Stomach (tissue), 8 donors: ENCODE measurements at regions not wholly inside any gene's neighbourhood (a gene's known extent, or its start where the extent isn't known, plus 50 kb on each side); places are given as distances from the start of the nearest gene placed in this dataset.
A peak's percentile ranks its signal among the peaks of the same experiment; 100 is the strongest.

Source experiments
- DNase-seq, 2 donors: peaks; one replicate each; pipeline versions ENCODE4 v3.0.0 to v3.0.0-alpha.2; 2013 to 2019
- H3K27ac ChIP-seq, 5 donors: fragments of 200-600 bp in 4 of 5; sonication (generic) in 4 of 5; one replicate each; pipeline ENCODE4 v1.5.1; 2013 to 2019; ENCODE audit warnings: mild to moderate bottlenecking in 1 of 5, moderate library complexity in 1 of 5
- H3K27me3 ChIP-seq, 3 donors: fragments of 200-600 bp; sonication (generic); one replicate each; pipeline ENCODE4 v1.5.1; 2017 to 2019; ENCODE audit warnings: mixed run types in 1 of 3
- H3K36me3 ChIP-seq, 4 donors: fragments of 200-600 bp; sonication (generic); 1 replicate in 3 of 4; 2 replicates in 1 of 4; pipeline ENCODE4 v1.5.1; 2016 to 2019
- H3K4me1 ChIP-seq, 4 donors: fragments of 200-600 bp; sonication (generic); one replicate each; pipeline ENCODE4 v1.5.1; 2016 to 2019
- H3K4me3 ChIP-seq, 4 donors: fragments of 200-600 bp; sonication (generic) in 3 of 4; one replicate each; pipeline ENCODE4 v1.5.1; 2016 to 2019; ENCODE audit warnings: mild to moderate bottlenecking in 1 of 4
- H3K9me3 ChIP-seq, 4 donors: fragments of 200-600 bp; sonication (generic); one replicate each; pipeline ENCODE4 v1.5.1; 2016 to 2019
- CTCF ChIP-seq, 7 experiments: fragments of 450-650 bp in 4 of 7; fragments of 200-600 bp in 3 of 7; sonication (generic) in 3 of 7; IDR thresholded peaks; one replicate each; pipeline ENCODE4 v1.5.1; 2016 to 2019; ENCODE audit warnings: antibody characterized with exemption in 7 of 7, control low read depth in 2 of 7, mild to moderate bottlenecking in 1 of 7
- EP300 ChIP-seq: sonication (generic); formaldehyde crosslinking; IDR thresholded peaks from one replicate; pipeline ENCODE4 v1.6.1; 2017; ENCODE audit warnings: antibody characterized with exemption
- POLR2A ChIP-seq, 4 donors: fragments of 450-650 bp; IDR thresholded peaks; one replicate each; pipeline ENCODE4 v1.6.1; 2016; ENCODE audit warnings: antibody characterized with exemption in 4 of 4, control low read depth in 2 of 4, mild to moderate bottlenecking in 1 of 4, moderate library complexity in 1 of 4
- POLR2AphosphoS5 ChIP-seq, 3 donors: sonication (generic); formaldehyde crosslinking; IDR thresholded peaks; one replicate each; pipeline ENCODE4 v1.6.1; 2016; ENCODE audit warnings: antibody characterized with exemption in 3 of 3
- WGBS, 5 donors: extraction: QIAGEN DNeasy Blood & Tissue Kit in 3 of 5; methylation state at CpG; one replicate each; pipeline versions ENCODE4 v1.1.5 to v1.1.7; 2013 to 2018; 5-methylcytosine and 5-hydroxymethylcytosine counted together
- intact Hi-C: fragments of 100-400 bp; cut with DNase I; formaldehyde crosslinking; loops from one replicate; pipeline ENCODE4 v1.15.1; 2023; ENCODE audit warnings: low total_unique reads
- donor health status: healthy with polysubstance abuse.
- donor health status: Bipolar disorder and iron deficiency.
- donor health status: healthy.

- no peak for TF ChIP-seq POLR2A (IDR thresholded peaks at IDR 0.05)
- TF ChIP-seq POLR2AphosphoS5 (IDR thresholded peaks at IDR 0.05): no peak
- no peak for TF ChIP-seq CTCF (IDR thresholded peaks at IDR 0.05)
- no peak for TF ChIP-seq EP300
- H3K4me3 ChIP-seq: no peak overlapping the region
- peak in 1 of 2 donors; percentile 24 for DNase-seq
- no peak overlapping the region for H3K27ac ChIP-seq
- no peaks in the 10 kb centered on the region for H3K27me3 ChIP-seq
- 66 to 86% (median 76%) methylated on average over 3 of the region's 3 CpGs for WGBS, 5 donors
- H3K4me1 ChIP-seq: no peaks in the 10 kb centered on the region
- intact Hi-C loops: no loop called here
- H3K36me3 ChIP-seq: no peaks in the 10 kb centered on the region
- H3K9me3 ChIP-seq: peaks cover 0 to 8% (median 2%) of the 10 kb centered on the region in 4 donors
Measured at GRCh38 chr6:140236732-140237131, 862.3 kb upstream of the CITED2 start.

GRCh38 chr6:140230282-140230681 lies 855.8 kb upstream of the CITED2 start:
- H3K36me3 ChIP-seq: no peaks in the 10 kb centered on the region
- WGBS, 5 donors: 50 to 71% (median 53%) methylated on average over 2 of the region's 2 CpGs
- no peaks in the 10 kb centered on the region for H3K27me3 ChIP-seq
- no peak overlapping the region for H3K27ac ChIP-seq
- intact Hi-C loops: no loop called here
- H3K4me1 ChIP-seq: peaks cover 0 to 5% (median 0%) of the 10 kb centered on the region in 4 donors
- peaks cover 0 to 9% (median 4%) of the 10 kb centered on the region in 4 donors for H3K9me3 ChIP-seq
- TF ChIP-seq POLR2AphosphoS5 (IDR thresholded peaks at IDR 0.05): no peak
- no peak for TF ChIP-seq POLR2A (IDR thresholded peaks at IDR 0.05)
- TF ChIP-seq EP300: no peak
- no peak for TF ChIP-seq CTCF (IDR thresholded peaks at IDR 0.05)
- DNase-seq: no peak
- H3K4me3 ChIP-seq: no peak overlapping the region

GRCh38 chr6:140228491-140228890 lies 854.0 kb upstream of the CITED2 start:
- no peaks in the 10 kb centered on the region for H3K27me3 ChIP-seq
- H3K27ac ChIP-seq: no peak overlapping the region
- no peak for DNase-seq
- intact Hi-C loops: no loop called here
- peaks cover 0 to 9% (median 2%) of the 10 kb centered on the region in 4 donors for H3K9me3 ChIP-seq
- H3K4me1 ChIP-seq: peaks cover 0 to 5% (median 0%) of the 10 kb centered on the region in 4 donors
- no peak overlapping the region for H3K4me3 ChIP-seq
- H3K36me3 ChIP-seq: no peaks in the 10 kb centered on the region
- no peak for TF ChIP-seq POLR2A (IDR thresholded peaks at IDR 0.05)
- no peak for TF ChIP-seq EP300
- TF ChIP-seq CTCF (IDR thresholded peaks at IDR 0.05): no peak
- TF ChIP-seq POLR2AphosphoS5 (IDR thresholded peaks at IDR 0.05): no peak
- WGBS, 5 donors: 86 to 100% (median 89%) methylated on average over 1 of the region's 1 CpG

GRCh38 chr6:140226637-140227036 lies 852.2 kb upstream of the CITED2 start:
- no peak for DNase-seq
- Histone ChIP-seq H3K4me3 (no peak overlapping the region), H3K4me1 (peaks cover 0 to 5% (median 0%) of the 10 kb centered on the region in 4 donors), H3K36me3 (no peaks in the 10 kb centered on the region), H3K27me3 (no peaks in the 10 kb centered on the region), H3K27ac (no peak overlapping the region), H3K9me3 (peaks cover 0 to 5% (median 0%) of the 10 kb centered on the region in 4 donors)
- TF ChIP-seq EP300: no peak
- TF ChIP-seq CTCF (IDR thresholded peaks at IDR 0.05): no peak
- no peak for TF ChIP-seq POLR2A (IDR thresholded peaks at IDR 0.05)
- TF ChIP-seq POLR2AphosphoS5 (IDR thresholded peaks at IDR 0.05): no peak
- intact Hi-C loops: no loop called here
